GM18870 (cell line): ENCODE measurements at regions not wholly inside any gene's neighbourhood (a gene's known extent, or its start where the extent isn't known, plus 50 kb on each side); places are given as distances from the start of the nearest gene placed in this dataset.
"Not testable (repeated sequence)": the region's sequence is repeated elsewhere in the genome, so short reads cannot be mapped to it uniquely, and the experiment has no call there.

Experiments used
- ATAC-seq: cut with Tn5 transposase; IDR thresholded peaks from one replicate; pipeline ENCODE4 v1.9.1; 2021; ENCODE audit warnings: moderate library complexity; ENCODE audit not compliant: unreplicated experiment

GRCh38 chr1:88560621-88561020, 123.5 kb upstream of the PKN2 start:
- ATAC-seq = no peak

GRCh38 chr1:88562991-88563390, 121.1 kb upstream of the PKN2 start:
- ATAC-seq = no peak

DNA sequence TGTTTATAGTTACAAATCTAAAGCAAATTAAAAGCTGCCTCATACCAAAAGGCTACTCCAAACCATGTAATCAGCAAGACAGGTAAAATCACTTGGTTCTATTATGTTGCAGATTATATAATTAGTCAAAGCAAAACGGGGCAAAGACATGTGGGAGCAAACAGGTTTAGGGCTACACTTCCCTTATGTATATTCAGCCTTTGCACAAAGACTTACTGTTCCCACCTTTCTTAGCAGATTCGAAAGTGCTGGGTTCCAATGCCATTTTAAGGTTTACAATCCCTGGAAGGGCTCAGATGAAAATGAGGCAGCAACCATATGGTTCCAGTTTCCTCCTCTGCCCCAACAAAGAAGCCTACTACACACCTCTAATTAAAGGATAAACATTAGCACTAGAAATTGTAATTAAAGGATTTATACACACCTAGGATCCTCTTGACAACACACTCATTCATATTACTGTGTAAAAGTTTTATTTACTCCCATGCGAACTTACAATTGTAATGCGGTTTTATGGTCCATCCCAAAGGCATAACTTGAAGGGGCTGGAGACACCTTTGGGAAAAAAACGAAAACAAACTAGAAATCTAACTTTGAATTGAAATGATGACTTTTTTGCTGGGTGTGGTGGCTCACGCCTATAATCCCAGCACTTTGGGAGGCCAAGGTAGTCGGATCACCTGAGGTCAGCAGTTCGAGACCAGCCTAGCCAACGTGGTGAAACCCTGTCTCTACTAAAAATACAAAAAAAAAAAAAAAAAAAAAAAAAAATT, 117.3 kb upstream of the PKN2 start:
- no peak for ATAC-seq

DNA sequence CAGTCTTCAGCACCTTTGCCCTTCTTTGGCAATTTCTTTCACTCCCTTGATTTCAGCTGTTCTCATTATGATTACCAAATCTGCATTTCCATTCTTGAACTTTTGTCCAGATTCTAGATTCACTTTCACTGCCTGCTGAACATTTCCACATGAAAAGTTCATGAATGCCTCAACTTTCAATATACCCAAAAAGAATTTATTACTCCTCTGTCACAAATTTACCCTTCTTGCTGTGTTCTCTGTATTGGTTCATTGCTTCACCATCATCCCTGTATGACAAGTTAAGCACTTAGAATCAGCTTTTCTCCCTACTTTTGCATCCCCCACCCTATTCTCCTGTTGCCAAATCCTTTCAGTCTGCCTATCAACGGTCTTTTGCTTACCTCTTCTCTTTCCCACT, 112.6 kb upstream of the PKN2 start:
- no peak for ATAC-seq

- ATAC-seq = no peak
Observed at GRCh38 chr1:88579598-88579997, 104.5 kb upstream of the PKN2 start.

DNA sequence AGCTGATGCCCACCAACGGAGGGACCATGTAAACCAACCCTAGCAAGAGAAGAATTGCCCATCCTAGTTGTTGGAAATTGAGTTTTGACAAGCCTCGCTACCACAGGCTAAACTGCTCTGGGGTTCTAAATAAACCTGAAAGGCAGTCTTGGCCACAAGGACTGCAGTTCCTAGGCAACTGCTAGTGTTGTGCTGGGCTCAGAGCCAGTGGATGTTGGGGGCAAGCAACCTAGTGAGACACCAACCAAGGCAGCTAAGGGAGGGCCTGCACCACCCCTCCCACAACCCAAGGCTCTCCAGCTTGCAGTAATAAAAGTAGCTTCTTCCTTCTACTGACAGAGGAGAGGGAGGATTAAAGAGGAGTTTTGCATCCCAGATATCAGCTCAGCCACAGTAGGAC, 102.4 kb upstream of the PKN2 start:
- ATAC-seq = no peak

DNA sequence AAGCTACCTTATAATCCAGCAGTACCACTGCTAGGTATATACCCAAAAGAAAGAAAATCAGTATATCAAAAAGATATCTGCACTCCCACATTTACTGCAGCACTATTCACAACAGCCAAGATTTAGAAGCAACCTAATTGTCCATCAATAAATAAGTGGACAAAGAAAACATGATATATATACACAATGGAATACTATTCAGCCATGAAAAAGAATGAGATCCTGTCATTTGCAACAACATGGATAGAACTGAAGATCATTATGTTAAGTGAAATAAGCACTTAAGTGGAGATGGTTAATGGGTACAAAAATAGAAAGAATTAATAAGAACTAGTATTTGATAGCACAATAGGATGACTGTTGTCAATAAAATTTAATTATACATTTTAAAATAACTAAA, 90.7 kb upstream of the PKN2 start:
- no peak for ATAC-seq

DNA sequence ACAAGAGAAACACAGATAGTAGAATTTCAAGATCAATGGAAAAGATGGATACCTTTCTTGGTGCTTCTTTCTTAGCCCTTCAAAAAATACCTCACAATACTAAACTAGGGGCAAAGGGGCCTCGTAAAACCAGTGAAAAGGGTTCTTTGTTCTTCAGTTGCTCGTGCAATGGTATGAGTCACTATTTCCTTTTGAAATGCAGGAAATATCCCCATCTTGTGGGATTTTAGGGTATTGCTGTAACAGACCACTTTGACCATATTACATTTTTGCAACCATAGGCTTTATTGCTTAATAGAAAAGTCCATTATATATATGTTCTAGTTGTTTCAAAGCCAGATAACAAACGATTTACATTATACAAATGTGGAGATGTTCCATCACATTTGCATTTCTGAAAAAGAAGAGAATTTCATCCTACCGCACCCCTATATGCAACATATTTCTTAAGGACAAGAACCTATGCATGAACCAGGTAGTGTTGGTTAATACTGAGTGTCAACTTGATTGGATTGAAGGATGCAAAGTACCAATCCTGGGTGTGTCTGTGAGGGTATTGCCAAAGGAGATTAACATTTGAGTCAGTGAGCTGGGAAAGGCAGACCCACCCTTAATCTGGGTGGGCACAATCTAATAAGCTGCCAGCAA, 88.6 kb upstream of the PKN2 start:
- peak; percentile 72 for ATAC-seq

DNA sequence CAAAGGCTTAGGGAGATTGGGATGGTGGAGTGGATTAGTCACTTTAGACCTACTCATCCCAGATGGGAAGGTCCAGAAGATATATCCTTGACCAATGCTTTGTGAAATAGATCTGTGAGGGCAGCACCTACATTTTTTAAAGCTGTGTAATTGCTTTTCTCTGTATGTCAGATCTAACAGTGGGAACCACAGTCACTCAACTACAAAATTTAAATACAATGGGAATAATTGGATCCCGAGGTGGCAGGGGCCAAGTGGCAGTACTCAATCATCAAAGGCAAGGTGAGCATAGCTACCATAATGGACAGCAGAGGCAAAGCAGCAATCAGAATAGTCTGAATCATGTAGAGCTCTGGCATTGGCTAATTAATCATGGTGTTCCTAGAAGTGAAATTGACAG, 86.1 kb upstream of the PKN2 start:
- ATAC-seq = not testable (repeated sequence)

- peak; percentile 78 for ATAC-seq
Observed at GRCh38 chr1:88608139-88608943, 75.7 kb upstream of the PKN2 start.

DNA sequence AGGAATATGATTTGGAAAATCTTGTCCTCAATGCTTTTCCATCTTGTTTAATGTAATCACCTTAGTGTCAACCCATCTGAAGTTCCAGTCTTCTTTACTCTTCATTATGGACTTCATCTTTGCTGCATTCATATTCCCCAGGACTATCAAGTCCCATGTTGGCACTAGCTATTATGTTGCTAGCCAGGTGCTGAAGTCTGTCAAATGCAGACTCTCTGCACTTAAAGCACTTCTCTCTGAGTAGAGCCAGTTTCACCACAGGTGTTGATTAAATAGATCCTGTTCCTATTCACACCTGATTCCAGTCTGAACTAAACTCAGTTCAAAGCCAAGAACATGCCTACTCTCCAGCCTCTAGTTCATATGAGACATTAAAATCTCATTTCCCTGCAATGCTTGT, 75.0 kb upstream of the PKN2 start:
- ATAC-seq = no peak

GRCh38 chr1:88610687-88611086, 73.4 kb upstream of the PKN2 start:
- no peak for ATAC-seq

DNA sequence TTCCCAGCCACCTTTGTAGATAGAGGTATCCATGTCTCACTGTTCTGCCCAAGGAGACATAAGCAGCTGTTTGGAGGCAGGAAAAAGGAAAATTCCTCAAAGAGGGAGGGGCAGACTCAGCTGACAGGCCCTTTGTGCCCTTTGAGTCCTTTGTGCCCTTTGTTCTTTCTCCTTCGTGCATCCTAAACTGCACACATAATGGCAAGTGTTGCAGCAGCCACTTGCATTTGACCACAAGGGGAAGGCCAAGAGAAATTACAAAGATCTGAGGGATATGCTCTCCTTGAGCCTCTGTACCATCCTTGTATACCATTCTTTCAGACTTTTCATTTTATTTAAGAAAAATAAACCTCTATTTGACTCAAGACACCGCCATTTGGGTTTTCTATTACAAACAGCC, 71.8 kb upstream of the PKN2 start:
- no peak for ATAC-seq

DNA sequence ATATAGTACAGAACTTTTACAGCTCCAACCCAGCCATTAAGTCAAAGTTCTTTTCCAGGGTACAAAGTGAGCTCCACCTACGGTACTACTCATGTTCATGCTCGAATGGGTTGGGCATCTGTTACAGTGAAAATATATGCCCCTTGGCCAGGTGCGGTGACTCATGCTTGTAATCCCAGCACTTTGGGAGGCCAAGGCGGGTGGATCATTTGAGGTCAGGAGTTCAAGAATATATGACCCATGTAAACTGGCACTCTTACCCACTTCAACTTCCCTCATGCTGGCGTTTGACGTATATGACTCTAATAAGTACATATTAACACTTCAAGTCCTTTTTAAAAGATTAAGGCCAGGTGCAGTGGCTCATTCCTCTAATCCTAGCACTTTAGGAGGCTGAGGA, 71.3 kb upstream of the PKN2 start:
- ATAC-seq = no peak

GRCh38 chr1:88618331-88618730, 65.7 kb upstream of the PKN2 start:
- no peak for ATAC-seq

GRCh38 chr1:88623101-88623500, 61.0 kb upstream of the PKN2 start:
- ATAC-seq = not testable (repeated sequence)
